ENCODE measurements at regions not wholly inside any gene's neighbourhood (a gene's known extent, or its start where the extent isn't known, plus 50 kb on each side); places are given as distances from the start of the nearest gene placed in this dataset.

DNA sequence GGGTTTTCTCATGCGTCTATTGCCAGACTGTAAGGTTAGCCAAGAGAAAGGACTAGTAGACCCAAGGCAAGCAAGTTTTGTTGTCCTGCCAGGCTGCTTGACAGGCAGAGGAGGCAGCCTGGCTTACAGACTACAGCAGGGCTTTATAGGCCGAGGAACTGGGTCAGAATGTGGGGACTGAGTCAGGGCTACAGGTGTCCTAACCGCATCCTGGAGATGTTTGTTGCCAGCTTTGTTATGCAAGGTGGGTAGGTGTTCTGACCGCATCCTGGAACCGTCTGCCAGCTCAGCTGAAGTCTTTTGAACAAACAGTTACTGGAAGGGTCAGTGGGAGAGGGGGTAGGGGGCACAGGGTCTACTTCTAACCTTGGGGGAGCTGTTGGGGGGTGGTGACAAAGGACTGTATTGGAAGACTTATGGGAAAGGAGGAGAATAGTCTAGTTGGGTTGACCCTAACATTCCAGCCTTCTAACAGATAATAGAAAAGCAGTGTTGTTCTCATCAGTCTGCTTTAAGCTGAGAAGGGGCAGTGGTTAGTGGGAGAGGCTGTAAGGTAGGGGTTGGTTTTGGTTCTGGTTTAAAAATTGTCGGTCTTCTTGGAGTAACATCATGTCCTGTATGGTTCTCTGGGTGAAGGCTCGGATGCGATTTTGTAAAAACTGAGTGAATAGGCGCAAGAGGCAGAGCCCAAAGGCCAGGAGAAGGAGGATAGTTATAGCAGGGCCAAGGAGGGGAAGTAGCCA is 913.8 kb upstream of the SLITRK5 start:
- no peak for DNase-seq

DNA sequence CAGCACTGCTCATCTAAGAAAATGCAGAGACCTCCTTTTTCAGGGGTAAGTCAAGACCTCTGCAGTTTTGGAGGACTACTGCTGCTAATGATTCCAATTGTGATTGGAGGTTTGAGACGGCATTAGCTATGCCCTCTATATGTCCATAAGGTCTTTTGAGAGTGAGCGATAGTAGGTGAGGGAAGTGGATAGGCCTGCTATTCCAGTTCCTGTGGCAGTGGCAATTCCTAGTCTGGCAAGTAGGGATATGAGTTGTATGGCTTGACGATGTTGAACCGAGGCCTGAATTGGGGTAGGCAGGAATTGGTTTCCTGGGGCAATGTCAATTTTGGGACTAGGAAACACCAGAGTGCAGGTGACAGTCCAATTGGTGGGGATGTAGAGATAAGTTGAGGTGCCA is 913.1 kb upstream of the SLITRK5 start:
- DNase-seq = no peak

DNA sequence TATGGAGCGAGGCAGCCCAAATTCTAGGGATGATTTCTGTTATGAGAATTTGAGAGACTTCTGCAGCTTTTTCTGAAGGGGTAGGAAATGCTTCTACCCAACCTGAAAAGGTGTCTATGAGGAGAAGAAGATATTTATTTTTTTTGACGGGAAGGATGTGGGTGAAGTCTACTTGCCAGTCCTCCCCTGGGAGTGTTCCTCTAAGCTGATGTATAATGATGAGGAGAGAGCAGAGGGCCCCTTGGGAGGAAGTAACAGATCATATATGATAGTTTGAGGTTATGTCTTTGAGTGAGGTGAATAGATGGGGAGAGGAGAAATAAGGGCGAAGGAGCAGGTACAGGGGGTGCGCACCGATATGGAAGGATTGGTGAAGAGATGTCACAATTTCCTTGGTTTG is 910.6 kb upstream of the SLITRK5 start:
- DNase-seq = no peak

DNA sequence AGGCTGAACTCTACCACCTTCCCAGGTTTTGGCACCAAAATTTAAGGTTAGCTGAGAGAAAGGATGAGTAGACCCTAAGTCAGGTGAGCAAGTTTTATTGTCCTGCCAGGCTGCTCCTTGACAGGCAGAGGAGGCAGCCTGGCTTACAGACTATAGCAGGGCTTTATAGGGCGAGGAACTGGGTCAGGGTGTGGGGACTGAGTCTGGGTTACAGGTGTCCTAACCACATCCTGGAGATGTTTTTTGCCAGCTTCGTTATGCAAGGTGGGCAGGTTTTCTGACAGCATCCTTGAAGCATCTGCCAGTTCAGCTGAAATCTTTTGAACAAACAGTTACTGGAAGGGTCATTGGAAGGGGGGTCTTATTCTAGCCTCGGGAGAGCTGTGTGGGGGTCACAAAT is 905.7 kb upstream of the SLITRK5 start:
- no peak for DNase-seq

DNA sequence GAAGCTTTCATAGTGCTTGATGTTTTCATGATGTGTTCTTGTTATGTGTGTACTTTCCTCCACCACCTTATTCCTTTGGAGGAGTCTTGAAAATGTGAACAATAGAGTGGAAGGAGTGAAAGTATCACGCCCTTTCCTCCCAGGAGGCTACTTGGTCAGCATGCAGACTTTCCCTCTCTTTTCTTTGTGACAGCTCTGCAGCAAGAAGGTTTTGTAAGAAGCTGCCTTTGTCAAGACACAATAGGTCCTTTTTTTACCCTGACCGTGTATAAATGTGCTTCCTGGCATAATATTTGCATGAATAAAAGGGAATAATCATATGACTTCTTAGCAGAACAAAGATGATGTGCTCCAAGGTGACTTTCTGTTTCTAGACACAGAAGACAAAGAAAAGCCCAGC is 882.6 kb upstream of the SLITRK5 start:
- DNase-seq = no peak

DNA sequence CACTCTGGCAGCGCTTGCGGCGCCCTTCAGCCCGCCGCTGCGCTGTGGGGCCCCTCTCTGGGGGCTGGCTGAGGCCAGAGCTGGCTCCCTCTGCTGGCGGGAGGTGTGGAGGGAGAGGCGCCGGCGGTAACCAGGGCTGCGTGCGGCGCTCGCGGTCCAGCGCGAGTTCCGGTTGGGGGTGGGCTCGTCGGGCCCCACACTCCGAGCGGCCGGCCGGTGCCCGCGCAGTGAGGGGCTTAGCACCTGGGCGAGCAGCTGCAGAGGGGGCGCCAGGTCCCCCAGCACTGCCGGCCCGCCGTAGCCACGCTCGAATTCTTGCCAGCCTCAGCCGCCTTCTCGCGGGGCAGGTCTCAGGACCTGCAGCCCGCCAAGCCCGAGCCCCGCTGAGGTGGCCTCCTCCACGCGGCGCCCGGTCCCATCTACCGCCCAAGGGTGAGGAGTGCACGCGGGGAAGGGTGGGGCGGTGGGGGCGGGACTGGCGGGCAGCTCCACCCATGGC is 879.0 kb upstream of the SLITRK5 start:
- no peak for DNase-seq

DNA sequence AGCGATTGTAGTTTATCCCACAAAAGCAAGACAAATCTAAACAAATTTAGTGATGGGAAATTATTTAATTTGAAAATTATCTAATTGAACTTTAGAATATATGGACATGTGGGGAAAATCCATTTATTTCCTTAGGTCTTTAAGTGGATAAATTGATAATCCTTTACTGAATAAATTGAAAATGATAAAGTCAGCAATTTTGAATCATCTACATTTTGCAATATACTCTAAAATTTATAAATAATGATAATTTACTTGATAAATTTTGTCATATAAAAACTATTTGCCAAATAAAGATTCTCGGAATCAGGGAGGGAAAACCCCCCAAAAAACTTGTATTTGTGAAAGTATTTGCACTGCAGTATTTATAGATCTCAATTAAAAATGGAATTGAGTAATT is 875.3 kb upstream of the SLITRK5 start:
- DNase-seq = no peak

DNA sequence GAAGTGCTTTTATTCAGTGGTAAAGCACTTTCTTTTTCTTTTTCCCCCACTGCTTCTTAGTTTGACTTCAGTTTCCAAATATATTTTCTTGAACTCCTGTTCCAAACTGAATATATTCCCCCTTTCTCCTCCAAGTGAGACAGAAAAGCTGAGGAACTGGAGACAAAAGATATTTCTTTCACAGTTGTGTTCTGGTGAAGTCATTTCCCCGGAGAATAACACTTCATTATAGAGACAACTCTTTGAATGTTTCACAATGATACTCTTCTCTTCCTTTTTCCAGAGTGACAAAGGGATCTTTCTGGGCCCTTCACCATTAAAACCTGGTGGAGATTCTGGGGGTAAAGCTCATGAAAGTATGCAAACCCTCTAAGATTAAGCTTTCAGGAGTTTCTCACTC is 860.8 kb upstream of the SLITRK5 start:
- DNase-seq = no peak

DNA sequence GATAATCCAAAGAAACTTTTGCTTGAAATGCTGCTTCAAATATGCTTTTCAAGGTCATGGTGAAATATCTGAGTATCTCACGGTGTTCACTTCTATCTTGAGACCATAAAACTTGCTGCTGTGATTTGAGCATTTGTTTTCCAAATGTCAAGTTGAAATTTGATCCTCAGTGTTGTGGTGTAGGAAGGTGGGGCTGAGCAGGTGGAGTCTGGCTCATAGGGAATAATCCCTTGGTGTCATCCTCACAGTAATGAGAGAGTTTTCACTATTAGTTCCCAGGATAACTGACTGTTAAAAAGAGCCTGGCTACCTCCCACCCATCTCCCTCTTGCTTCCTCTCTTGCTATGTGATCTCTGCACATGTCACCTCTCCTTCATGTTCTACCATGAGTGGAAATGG is 858.0 kb upstream of the SLITRK5 start:
- no peak for DNase-seq

DNA sequence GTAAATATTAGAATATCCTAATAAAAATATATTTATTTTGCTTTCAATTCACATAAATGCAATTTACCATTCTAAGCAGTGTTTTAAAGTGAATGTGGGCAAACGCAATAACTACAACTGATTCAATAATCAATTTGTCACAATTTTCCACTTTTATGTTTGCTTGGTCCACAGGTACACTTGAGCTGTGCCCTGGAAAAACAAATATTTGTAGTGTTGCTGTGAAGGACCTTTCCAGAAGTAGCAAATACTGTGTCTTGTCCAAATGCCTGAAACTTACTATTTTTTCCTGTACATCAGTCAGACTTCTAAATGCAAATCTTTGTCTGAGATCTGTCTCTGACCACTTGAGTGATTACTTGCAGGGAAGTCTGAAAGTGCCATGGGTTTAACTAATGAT is 845.8 kb upstream of the SLITRK5 start:
- no peak for DNase-seq

DNA sequence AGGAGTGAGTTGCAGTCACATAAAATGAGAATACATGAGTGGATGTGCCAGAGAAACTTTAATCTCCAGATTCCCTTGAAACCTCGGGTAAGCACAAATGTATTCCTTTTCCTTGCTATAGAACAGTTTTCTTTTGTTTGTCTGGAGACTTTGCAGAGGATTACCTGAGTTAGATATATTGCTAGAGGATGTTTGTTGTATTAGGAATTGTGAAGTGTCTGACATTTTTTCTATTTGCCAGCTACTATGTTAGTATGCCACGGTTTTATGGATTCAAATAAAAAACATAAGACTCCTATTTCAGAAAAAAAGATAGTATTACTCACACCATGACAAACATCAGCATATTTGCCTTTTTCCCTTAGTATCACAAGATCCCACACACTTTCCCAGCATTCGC is 844.9 kb upstream of the SLITRK5 start:
- DNase-seq = no peak

DNA sequence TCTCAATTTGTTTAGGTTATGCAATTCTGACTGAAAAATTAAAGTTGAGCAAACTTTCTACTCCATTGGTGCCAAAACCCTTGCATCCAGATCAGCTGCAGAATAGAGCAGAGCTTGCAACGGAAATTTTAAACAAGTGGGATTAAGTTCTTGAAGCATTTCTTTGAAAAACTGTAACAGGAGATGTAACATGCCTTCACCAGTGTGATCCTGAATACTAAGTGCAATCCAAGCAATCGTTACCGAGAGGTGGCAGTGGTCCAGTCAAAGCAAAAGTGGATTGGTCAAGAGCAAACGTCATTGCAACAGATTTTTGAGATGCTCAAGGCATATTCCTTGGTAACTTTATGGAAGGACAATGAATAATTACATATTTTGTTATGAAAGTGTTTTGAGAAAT is 841.1 kb upstream of the SLITRK5 start:
- no peak for DNase-seq

DNA sequence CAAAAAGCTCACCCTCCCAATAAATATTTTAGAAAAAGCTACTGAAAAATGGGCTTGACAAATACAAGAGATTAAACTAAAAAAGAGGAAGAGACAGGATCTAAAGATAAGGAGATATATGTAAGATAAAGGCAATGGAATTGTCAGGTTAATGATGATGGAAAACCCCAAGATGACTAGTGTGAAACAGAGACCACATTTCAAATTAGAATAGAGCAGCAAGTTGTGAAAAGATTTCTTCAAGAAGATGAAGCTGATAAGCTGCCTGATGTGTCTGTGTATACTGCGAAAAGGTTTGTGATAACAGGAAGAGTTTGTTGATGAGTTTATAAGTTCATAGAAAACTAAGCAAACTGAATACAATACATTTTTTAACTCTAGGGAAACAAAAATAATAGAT is 840.1 kb upstream of the SLITRK5 start:
- DNase-seq = no peak

DNA sequence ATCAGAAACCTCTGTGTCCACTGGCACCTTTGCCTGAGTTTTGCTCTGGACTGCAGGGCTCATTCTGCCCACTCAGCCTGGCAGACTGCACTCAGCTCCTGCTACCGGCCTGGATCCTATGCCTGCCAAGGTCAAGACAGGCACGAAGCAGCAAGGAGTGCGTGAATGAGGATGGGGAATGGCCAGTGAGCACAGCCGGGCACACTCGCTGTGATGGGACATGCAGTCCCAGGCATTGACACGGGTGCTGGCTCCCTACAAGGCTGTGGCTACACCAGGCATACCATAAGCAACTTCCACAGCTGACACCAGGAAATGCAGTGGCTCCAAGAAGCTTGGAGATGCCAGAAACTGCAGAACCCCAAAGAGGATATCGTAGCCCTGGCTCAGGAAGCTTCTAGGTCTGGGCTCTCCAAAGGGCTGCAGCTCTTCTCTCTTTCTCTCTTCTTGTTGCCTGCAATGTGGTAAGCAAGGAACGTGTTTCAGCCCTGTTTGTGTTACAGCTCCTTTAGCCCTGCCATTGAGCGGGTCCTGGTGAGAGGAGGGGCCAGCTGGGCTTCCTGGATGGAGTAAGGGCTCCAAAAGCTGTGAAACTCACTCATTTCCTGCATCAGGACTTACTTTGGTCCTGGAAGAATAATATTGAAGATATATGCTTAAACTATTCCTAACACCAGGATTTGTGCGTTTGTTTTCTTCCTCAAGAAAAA is 832.6 kb upstream of the SLITRK5 start:
- no peak for DNase-seq

DNA sequence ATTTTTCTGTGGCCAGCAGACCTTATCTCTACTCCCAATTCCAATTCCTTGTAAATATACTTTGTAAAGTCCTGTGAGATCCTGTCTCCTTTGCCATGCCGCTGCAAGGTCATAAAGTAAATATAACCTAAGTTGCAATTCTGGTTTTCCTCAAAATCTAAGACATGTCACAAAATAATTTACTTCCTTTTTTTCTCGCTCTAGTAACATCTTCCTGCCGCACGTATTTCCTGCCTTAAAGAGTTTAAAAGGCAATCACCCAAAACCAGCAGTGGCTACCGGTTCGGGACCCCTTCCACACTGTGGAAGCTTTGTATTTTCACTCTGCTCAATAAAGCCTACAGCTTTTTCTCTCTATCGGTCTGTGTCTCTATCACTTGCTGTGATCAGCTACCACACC is 832.0 kb upstream of the SLITRK5 start:
- DNase-seq = no peak

DNA sequence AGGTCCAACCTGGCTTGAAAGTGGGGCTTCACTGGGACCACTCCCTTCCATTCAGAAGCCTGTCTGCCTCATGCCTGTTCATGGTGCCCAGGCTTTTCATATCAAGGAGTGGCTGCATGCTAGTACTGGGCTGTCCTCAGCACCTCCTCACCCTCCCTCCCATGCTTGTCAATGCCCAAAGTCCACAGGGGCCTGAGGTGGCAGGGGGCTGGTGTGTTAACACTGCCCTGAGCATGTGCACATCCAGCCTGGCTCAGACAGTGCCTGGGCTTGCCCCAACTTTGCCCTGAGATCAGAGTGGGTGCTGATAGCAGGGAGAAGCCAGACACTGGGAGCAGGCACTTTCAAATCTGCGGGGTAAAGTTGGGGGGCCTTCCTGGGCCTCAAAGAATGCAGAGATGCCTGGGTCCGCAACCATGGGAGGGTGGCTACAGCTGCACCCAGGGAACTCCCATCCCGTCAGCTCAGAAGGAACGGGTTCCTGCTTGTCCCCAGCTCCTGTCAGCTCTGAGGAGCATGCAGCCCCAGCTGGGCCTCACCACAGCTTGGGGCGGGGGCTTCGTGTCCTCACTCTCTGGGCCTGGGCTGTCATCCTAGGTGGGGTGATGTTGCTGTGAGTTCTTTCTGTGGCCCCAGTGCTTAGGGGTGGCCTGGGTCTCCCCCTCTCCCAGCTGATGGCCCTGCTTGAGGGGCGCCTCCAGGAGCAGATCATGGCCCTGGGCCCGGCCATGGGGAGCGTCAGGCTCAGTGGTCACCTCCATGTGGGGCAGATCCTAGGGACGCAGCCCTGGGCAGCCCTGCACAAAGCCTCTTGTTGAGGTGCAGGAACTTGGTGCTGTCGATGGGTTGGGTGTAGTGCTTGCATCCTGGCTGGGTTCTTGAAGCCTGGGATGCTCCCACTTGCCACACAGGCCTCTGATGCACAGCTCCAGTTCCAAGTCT is 830.6 kb upstream of the SLITRK5 start:
- DNase-seq = no peak

DNA sequence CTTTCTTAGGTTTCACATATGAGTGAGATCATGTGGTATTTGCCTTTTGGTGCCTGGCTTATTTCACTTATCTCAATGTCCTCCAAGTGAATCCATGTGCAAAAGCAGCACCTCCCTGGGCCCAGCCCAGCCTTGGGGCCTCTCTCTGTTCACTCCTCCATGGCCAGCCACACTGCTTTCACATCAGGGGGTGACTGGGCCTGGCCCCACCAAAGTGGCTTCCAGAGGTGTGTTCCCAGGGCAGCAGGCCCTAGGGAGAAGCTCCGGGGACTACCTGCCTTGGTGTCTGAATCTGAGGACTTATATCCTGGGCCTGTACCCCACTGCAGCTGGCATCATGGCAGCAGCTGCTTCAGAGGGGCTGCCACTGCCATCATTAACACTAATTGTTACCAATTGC is 829.9 kb upstream of the SLITRK5 start:
- DNase-seq = no peak

DNA sequence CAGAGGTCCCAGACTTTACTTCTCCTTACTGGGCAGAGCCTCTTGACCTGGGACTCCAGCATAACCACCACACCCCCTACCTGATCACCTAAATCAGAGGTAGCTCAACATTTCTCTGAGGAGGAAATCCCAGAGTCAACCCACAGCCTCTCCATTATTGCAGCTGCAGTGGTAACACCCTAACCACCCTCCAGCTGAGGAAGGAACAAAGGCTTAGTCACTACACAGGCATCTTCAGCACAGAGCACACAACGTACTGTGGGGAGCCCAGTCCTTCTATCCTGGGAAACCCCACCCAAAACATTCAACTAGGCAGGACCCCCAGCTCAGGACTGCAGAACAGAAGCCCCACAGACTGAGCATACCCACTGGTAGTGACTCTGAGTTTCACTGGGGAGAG is 824.7 kb upstream of the SLITRK5 start:
- no peak for DNase-seq

DNA sequence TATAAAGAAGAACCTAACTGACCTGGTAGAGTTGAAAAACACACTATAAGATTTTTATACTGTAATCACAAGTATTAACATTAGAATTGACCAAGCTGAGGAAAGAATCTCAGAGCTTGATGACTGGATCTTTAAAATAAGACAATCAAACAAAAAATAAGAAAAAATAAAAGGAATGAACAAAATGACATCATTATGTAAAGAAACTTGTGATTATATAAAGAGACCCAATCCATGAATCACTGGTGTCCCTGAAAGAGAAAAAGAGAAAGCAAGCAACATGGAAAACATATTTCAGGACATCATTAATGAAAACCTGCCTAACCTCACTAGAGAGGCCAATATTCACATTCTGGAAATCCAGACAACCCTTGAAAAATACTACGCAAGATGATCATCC is 822.5 kb upstream of the SLITRK5 start:
- no peak for DNase-seq

DNA sequence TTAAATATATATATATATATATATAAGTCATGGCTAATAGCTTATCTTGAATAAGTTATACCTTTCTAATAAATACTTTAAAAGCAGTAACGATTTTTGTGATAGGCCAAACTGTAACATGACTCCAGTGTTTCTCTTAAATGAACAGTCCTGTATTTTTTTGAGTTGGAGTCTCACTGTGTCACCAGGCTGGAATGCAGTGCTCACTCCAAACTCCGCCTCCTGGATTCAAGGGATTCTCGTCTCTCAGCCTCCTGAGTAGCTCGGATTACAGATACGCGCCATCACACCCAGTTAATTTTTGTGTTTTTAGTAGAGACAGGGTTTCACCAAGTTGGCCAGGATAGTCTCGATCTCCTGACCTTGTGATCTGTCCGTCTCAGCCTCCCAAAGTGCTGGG is 814.2 kb upstream of the SLITRK5 start:
- DNase-seq = no peak

DNA sequence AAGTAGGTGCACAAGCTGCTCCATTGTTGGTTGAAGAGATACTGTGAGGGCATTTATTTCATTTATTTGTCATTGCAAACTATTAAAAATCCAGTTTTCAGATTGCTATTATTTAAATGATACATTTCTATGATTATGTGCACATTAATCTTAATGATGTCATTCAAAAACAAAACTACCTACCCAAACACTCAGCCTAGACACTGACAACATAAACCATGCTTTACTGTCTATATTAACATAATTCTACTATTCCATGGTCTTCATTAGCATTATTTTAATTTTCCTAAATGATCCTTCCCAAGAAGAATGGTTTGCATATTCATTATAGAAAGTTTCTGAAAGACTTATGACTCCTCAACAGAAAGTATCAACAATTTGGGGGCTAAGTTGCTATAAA is 813.0 kb upstream of the SLITRK5 start:
- no peak for DNase-seq

DNA sequence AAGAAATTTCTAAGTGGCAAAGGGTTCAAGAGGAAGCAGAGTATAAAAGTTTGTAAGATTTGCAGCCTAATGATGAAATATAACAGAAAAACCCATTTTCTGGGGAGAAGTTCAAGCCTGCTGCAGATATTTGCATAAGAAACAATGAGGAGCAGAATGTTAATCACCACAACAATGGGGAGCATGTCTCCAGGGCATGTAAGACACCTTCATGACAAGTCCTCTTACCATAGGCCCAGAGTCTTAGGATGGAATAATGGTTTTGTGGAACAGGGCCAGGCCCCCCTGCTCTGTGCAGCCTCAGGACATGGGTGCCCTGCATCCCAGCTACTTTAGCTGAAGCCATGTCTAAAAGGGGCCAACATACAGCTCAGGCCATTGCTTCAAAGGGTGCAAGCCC is 809.0 kb upstream of the SLITRK5 start:
- DNase-seq = no peak

DNA sequence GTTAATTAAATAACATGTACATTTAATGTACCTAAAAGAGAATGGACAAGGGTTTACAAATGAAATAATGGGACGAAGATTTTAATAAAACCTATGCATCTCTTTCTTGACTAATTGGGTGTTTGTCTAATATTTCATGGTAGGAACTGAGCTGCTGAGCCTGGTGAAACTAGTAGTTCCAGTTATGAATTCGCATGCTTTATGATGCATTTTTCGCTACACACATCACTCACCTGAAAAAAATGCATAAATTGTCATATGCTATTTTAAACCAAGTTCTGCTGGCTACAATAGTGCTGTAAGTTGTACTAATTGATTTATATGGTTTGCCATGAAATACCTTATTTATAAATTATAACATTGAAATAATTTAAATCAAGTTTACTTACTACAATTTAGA is 806.8 kb upstream of the SLITRK5 start:
- no peak for DNase-seq

DNA sequence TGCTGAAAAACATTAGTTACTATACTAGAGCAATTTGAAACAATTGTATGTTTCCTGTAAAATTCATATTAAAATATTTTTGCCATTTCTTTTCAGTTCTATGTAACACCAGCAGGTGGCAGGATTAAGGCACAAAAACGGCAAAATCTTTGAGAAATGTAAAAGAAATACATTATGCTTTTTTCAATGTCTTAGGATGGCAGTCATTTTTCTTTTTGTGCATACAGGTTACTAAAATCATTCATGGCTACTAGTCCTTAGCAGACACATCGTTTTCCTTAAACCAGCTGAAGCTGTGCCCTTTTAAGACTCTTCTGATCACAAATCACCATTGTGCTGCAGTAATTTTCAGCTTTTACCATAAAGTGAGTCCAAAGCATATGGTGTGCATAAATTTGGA is 800.7 kb upstream of the SLITRK5 start:
- DNase-seq = no peak

Measured in NCI-H1105 treated with DMSO at 0.1 percent for 48 hours (cell line).